HEK293T (cell line): ENCODE measurements at regions not wholly inside any gene's neighbourhood (a gene's known extent, or its start where the extent isn't known, plus 50 kb on each side); places are given as distances from the start of the nearest gene placed in this dataset.

Source experiments
- CTBP1 ChIP-seq: fragments of 450-650 bp; IDR thresholded peaks from 2 replicates; pipeline ENCODE4 v1.6.1; 2016; ENCODE audit warnings: borderline replicate concordance
- FOXK2 ChIP-seq: fragments of 450-650 bp; IDR thresholded peaks from 2 replicates; pipeline ENCODE4 v1.6.1; 2016; ENCODE audit warnings: mild to moderate bottlenecking
- FOXM1 ChIP-seq: fragments of 450-650 bp; IDR thresholded peaks from 2 replicates; pipeline ENCODE4 v1.6.1; 2017; ENCODE audit warnings: mild to moderate bottlenecking, borderline replicate concordance
- L3MBTL2 ChIP-seq: fragments of 450-650 bp; conservative IDR thresholded peaks from 2 replicates; pipeline ENCODE4 v1.6.1; 2016; ENCODE audit warnings: mild to moderate bottlenecking
- NFRKB ChIP-seq: fragments of 450-650 bp; IDR thresholded peaks from 2 replicates; pipeline ENCODE4 v1.6.1; 2016; ENCODE audit warnings: mild to moderate bottlenecking, moderate library complexity
- SP1 ChIP-seq: fragments of 450-650 bp; IDR thresholded peaks from 2 replicates; pipeline ENCODE4 v1.6.1; 2017
- TARDBP ChIP-seq: fragments of 450-650 bp; IDR thresholded peaks from 2 replicates; pipeline ENCODE4 v1.6.1; 2016

DNA sequence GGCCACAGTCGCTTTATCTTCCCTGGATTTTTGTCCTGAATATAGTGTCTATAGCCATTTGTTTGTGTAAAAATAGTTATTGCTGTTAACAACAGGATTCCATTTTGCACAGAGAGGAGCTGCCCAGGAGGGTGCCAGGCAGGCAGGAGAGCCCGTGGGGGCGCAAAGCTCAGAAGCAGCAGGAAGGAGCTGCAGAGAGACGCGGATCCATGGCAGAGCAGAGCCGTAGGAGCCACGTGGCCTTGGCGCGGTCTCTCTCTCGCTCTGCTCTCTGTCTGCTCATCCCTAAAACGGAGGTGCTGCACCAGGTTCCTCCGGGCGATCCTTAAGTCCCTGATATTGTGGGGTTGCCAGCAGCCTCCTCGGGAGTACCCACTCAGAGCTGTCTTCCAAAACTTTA lies 185.3 kb upstream of the MYT1L start:
- TF ChIP-seq CTBP1 (no peak), FOXK2 (no peak), TARDBP (no peak), NFRKB (no peak), FOXM1 (no peak), L3MBTL2 (no peak), SP1 (no peak)
